Stimulated activated CD4-positive, alpha-beta T cell treated with anti-CD3 and anti-CD28 coated beads, Interleukin-2, amount 100 ng/mL, for 4 hours (primary cell): ENCODE measurements at regions not wholly inside any gene's neighbourhood (a gene's known extent, or its start where the extent isn't known, plus 50 kb on each side); places are given as distances from the start of the nearest gene placed in this dataset.
"Not testable (repeated sequence)": the region's sequence is repeated elsewhere in the genome, so short reads cannot be mapped to it uniquely, and the experiment has no call there.

Source experiments
- DNase-seq: peaks from one replicate; pipeline ENCODE4 v3.0.0-alpha.2; 2020; ENCODE audit warnings: low read depth

DNA sequence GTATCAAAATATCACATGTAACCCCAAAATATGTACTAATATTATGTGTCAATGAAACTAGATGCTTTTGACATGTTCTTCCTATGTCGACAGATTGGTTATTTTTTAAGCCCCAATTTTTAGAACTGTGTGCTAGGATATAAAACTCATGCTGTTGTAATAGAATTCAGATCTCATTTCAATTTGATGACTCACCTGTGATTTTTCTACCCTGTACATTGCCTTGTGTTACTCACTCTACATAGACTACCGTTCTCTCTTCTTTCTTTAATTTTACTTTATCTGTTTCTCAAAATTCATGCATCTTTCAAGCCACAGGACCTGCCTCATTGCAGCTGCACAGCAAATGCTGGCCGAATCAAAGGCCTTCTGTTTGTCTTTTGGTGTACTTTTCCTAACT lies 284.5 kb downstream of the MAT2B start:
- DNase-seq: no peak

DNA sequence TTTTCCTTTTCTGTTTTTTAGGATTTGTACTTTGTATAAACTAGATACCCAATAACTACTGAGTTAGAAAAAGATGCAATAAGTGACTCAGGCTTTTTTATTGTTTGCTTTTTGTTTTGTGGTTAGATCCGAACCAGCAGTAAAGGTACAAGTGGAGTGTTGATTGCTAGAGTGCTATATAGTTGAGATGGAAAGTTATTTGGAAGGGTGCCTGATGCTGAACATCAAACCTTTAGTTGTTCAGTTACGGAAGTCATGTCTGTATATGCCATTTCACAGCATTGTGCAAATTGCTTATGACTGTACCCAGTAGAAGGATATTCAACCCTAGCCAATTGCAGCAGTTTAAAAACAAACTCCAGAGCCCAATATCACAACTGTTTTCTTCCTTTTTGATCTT lies 285.1 kb downstream of the MAT2B start:
- no peak for DNase-seq

GRCh38 chr5:163794993-163795392 lies 289.6 kb downstream of the MAT2B start:
- no peak for DNase-seq

DNA sequence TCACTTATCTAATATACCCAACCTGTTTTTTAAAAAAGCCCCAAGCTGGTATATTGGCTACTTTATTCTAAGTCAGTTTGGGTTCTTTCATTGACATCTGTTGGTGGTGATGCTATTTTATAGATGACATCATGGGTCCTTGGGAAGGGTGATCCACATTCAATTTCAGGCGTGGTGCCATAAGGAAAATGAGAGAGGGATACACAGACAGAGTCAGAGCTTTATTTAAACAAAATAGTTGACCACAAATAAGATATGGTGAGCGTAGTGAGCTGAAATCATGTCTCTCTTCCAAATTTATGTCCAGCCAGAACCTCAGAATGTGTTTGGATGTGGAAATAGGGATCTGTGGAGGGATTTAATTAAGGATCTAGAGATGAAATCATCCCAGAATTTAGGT lies 302.4 kb downstream of the MAT2B start:
- DNase-seq: no peak

DNA sequence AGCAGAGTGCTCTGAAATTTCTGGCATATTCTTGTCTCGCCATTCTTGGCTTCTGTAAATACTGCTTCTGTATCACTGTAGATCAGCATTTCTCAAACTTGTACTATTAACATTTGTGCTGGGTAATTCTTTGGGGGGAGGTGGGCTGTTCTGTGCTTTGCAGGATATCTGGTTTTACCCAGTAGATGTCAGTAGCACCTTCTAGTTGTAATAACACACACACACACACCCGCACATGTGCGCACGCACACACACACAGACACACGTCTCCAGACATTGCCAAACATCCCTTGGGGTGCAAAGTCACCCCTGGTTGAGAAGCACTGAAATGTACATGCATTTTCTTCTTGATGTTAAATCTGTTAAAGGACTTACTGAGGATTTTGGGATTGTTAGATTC lies 304.1 kb downstream of the MAT2B start:
- no peak for DNase-seq

DNA sequence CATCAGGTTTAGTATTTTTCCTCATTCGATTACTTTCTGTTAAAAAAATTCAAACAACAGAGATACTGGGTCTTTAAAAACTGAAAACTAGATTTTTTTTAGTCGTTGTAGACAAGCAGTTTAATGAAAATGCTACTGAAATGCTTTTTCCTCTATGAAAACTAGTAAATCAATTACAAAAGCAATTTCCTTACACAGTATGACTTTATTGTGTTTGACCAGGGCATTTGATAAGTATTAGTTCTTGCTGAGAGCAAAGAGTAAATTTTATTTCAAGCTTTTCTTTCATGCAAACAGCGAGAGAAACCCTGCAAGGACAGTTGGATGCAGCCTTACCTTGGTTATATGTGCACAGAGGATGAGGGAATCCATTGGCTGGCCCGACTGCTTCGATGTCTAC lies 308.5 kb downstream of the MAT2B start:
- DNase-seq: no peak

GRCh38 chr5:163815240-163815791 lies 309.9 kb downstream of the MAT2B start:
- no peak for DNase-seq

- no peak for DNase-seq
These were observed 315.7 kb downstream of the MAT2B start for GRCh38 chr5:163821142-163821541.

- no peak for DNase-seq
These were observed 317.1 kb downstream of the MAT2B start for GRCh38 chr5:163822548-163822947.

- DNase-seq: no peak
These were observed 320.2 kb downstream of the MAT2B start for GRCh38 chr5:163825661-163826060.

GRCh38 chr5:163826201-163826600 lies 320.8 kb downstream of the MAT2B start:
- no peak for DNase-seq

- no peak for DNase-seq
These were observed 326.7 kb downstream of the MAT2B start for GRCh38 chr5:163832155-163832554.

DNA sequence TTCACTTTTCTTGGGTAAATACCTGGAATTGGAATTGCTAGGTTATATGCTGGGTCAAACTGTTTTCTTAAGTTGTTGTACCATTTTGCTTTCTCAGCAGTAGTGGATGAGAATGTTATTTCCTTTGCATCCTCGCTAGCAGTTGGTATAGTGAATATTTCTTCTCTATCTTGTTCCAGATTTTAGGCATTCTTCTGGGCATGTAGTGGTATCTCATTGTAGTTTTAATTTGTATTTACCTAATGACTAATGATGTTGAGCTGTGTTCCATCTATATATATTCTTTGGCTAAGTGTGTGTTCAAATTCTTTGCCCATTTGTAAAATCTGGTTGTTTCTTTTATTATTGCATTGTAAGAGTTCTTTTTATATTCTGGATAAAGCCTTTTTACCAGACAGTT lies 333.3 kb downstream of the MAT2B start:
- DNase-seq: no peak

DNA sequence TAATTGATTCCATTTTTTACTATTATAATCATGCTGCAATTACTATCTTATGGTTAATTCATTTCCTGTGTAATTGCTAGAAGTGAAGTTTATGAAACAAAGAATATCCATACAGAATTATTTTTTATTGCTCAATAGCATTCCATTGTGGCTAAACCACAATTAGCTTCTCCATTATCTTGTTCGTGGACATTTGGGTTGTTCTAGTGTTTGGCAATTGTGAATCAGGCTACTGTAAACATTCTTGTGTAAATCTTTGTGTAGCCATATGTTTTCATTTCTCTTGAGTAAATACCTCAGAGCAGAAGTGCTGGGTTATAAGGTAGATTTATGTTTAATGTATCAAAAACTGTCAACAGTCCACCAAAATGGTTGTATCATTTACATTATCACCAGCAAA lies 341.1 kb downstream of the MAT2B start:
- DNase-seq: no peak

DNA sequence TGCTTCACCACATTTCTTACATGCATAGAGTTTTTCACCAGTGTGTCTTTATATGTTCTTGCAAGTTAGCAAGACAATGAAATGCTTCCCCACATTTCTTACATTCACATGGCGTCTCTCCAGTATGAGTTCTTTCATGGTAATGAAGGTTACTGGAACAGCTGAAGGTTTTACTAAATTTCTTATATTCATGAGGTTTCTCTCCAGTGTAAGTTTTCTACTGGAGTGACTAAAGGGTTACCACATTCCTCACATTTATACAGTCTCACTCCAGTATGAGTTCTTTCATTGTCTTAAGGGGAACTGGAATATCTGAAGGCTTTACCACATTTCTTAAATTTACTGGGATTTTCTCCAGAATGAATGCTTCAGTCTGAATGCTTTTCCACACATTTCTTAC lies 350.3 kb downstream of the MAT2B start:
- DNase-seq: no peak

DNA sequence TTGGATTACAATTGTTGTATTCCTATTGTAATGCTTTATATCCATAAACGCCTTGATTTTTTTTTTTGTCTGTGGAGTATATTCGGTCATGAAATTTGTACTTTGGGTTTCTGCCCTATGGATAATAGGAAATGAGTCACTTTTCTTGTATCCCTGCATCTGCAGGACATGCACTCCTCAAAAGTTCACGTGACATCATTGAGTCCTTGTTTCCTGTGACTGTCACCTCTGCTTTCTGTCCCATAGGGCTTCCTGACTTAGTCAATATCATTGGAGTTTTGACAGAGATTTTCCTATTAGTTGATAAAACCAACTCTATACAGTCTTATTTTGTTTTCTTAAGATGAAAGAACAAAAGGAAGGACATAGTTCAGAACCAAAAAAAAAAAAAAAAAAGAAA lies 356.3 kb downstream of the MAT2B start:
- no peak for DNase-seq

DNA sequence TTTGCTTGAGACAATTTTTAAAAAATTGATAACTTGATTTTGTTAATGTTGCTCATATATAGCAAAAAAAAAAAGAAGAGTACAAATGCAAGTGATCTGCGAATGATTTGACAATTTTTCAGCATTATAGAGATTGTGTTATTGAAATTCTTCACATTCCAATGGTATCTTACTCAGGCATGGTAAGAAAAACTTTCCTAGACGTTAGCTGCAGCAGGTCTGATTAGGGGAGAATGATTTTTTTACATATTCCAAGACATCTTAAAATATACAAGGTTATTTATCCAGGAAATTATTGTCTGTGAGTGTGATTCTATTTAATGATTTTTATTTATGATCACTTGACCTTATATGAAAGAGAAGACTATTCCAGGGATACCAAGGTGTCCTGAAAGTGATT lies 361.9 kb downstream of the MAT2B start:
- DNase-seq: no peak

DNA sequence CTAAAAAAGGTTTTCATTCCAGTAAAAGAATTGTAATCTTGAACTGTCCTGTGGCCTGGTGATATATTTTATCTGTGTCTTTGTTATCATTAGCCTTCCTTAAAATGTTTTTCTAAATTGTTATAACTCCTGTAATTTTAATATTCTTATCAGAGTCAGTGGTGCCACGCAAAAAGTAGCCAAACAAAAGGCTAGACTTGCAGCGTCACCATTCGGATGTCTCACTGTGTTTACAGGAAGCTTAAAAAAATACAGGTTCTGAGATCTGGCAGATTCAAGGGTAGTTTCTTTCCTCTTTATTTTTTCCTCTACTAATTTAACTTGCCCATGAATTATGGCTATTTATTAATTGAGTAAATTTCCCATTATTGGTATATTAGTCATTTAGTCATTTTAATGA lies 362.3 kb downstream of the MAT2B start:
- DNase-seq: no peak

DNA sequence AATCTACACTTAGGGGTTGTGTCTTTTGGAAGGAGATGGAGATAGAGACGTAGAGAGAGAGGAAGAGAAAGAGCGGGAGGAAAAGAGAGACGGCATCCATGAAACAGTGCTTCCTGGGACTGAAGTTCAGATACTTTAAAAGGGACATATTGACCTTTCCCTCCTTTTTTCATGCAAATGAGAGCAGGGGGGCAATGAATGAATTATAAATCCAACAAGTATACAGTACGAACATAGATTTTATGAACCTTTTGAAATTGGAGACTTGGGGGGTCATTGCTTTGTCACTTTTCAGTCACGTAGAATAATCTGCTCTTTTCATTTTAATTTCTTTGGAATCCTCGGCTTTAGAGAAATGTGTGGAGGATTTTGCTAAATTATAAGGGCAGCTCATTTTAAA lies 364.2 kb downstream of the MAT2B start:
- no peak for DNase-seq

DNA sequence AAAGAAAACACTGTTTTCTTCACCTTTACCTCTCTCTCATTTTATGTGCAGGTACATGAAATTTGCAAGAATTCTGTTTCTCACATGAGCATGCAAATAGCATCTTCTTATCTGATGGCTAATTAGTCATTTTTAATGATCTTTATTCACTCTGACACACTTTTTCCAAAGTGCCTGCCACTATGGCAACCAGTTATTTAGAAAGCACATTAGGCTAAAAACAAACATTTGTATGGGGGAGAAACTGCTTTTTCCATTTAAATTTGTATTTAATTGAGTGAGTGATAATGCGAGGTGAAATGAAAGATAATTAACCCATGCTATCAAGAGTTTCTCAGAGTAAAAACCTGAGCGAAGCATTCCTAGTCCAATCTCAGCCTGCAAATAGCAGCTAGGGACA lies 365.0 kb downstream of the MAT2B start:
- no peak for DNase-seq

DNA sequence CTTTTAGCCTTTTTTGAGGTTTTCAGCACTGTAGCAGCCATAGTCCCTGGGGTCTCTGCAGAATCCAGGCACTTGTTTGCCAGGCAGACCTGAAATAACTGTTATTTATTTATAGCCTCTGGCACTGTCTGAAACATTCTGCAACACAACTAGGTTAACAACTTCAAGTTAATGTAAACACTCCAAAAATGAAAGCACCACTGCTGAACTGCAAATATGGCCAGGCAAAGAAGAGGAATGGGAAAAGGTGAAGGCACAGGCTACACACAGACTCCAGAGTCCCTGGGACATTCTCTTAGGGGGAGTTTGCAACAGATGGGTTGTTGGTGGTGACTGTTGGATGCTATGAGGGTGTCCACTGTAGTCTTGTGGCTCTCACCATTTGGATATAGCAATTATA lies 369.0 kb downstream of the MAT2B start:
- no peak for DNase-seq

DNA sequence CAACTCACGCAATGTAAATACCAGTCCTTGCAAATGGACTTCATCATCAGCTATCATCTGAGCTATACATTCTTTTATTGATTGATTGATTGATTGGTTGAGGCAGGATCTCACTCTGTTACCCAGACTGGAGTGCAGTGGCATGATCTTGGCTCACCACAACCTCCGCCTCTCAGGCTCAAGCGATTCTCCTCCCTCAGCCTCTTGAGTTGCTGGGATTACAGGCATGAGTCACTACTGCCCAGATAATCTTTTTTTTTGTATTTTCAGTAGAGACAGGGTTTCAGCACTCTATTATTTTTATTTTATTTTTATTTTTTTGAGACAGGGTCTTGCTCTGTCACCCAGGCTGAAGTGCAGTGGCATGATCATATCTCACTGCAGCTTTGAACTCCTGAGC lies 369.5 kb downstream of the MAT2B start:
- DNase-seq: not testable (repeated sequence)

- no peak for DNase-seq
These were observed 372.4 kb downstream of the MAT2B start for GRCh38 chr5:163877865-163878264.

DNA sequence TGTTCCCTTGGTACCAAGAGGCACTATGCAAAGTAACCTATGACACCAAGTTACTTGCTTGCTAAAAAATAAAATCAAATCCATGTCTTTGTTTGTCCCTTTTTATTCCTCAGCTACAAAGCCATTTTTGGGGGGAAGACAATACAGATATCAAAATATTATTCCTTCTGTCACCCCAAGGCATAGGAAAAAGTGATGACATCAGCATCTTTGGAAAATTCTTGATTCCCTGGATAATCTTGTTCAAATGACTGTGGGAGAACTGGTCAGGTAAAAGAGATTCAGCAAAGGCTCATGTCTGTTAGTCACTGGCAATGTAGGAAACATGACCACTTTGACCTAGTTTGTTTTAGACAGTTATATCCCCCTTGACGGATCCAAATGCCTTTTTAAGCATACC lies 373.1 kb downstream of the MAT2B start:
- DNase-seq: no peak

GRCh38 chr5:163880302-163880701 lies 374.9 kb downstream of the MAT2B start:
- no peak for DNase-seq
